Esophagus muscularis mucosa (tissue), 3 donors: ENCODE measurements at regions not wholly inside any gene's neighbourhood (a gene's known extent, or its start where the extent isn't known, plus 50 kb on each side); places are given as distances from the start of the nearest gene placed in this dataset.

Source experiments
- CTCF ChIP-seq, 3 experiments: fragments of 200-600 bp in 2 of 3; fragments of 450-650 bp in 1 of 3; sonication (generic) in 2 of 3; IDR thresholded peaks; one replicate each; pipeline ENCODE4 v1.5.1; 2017 to 2019; ENCODE audit warnings: antibody characterized with exemption in 3 of 3, mild to moderate bottlenecking in 2 of 3, moderate library complexity in 1 of 3
- POLR2A ChIP-seq: fragments of 450-650 bp; IDR thresholded peaks from one replicate; pipeline ENCODE4 v1.6.1; 2017; ENCODE audit warnings: antibody characterized with exemption, moderate library complexity, mild to moderate bottlenecking, low read depth

- TF ChIP-seq CTCF (IDR thresholded peaks at IDR 0.05) (no peak), POLR2A (no peak)
Measured at GRCh38 chr14:38775986-38776385, 327.0 kb downstream of the SEC23A start.
